DOHH2 (cell line): ENCODE measurements at regions not wholly inside any gene's neighbourhood (a gene's known extent, or its start where the extent isn't known, plus 50 kb on each side); places are given as distances from the start of the nearest gene placed in this dataset.

Experiments used
- H3F3A ChIP-seq: fragments of 200-600 bp; sonication (generic), shearing (Covaris generic); 2 replicates; pipeline ENCODE4 v1.6.0; 2016; ENCODE audit warnings: antibody characterized with exemption, mild to moderate bottlenecking; ENCODE audit not compliant: control insufficient read depth, insufficient read depth
- H3K27ac ChIP-seq: fragments of 200-600 bp; sonication (generic); 2 replicates; pipeline ENCODE4 v1.5.1; 2014; ENCODE audit warnings: low read depth, mild to moderate bottlenecking, low read length, moderate library complexity
- H3K27me3 ChIP-seq: fragments of 200-600 bp; sonication (generic); 2 replicates; pipeline ENCODE4 v1.6.1; 2014; ENCODE audit warnings: mild to moderate bottlenecking, low read length, mixed read lengths; ENCODE audit not compliant: control insufficient read depth
- H3K36me3 ChIP-seq: fragments of 200-600 bp; sonication (generic); 2 replicates; pipeline ENCODE4 v1.6.1; 2014; ENCODE audit warnings: mild to moderate bottlenecking, low read length, moderate library complexity, mixed read lengths; ENCODE audit not compliant: control insufficient read depth
- H3K4me1 ChIP-seq: fragments of 200-600 bp; sonication (generic); 2 replicates; pipeline ENCODE4 v1.6.1; 2014; ENCODE audit warnings: mild to moderate bottlenecking, low read length, mixed read lengths; ENCODE audit not compliant: control insufficient read depth
- H3K4me2 ChIP-seq: fragments of 200-600 bp; sonication (generic); 2 replicates; pipeline ENCODE4 v1.6.0; 2014; ENCODE audit warnings: mild to moderate bottlenecking, low read length, moderate library complexity
- H3K4me3 ChIP-seq: fragments of 200-600 bp; sonication (generic); 2 replicates; pipeline ENCODE4 v1.5.1; 2014; ENCODE audit warnings: mild to moderate bottlenecking, low read length, mixed read lengths
- H3K79me2 ChIP-seq: fragments of 200-600 bp; sonication (generic); 2 replicates; pipeline ENCODE4 v1.6.1; 2014; ENCODE audit warnings: mild to moderate bottlenecking, low read length, mixed read lengths; ENCODE audit not compliant: control insufficient read depth
- H3K9me2 ChIP-seq: fragments of 200-600 bp; sonication (generic); replicated peaks from 2 replicates; pipeline ENCODE4 v1.6.1; 2014; ENCODE audit warnings: mild to moderate bottlenecking, low read length, mixed read lengths; ENCODE audit not compliant: control insufficient read depth
- H3K9me3 ChIP-seq: fragments of 200-600 bp; sonication (generic); 2 replicates; pipeline ENCODE4 v1.6.1; 2014; ENCODE audit warnings: antibody characterized with exemption, low read length, mixed read lengths; ENCODE audit not compliant: control insufficient read depth, insufficient read depth
- H4K20me1 ChIP-seq: fragments of 200-600 bp; sonication (generic); 2 replicates; pipeline ENCODE4 v1.6.0; 2014; ENCODE audit warnings: low read depth, mild to moderate bottlenecking, antibody characterized with exemption, low read length, moderate library complexity; ENCODE audit not compliant: control insufficient read depth, insufficient read depth
- CTCF ChIP-seq: fragments of 200-600 bp; sonication (generic); IDR thresholded peaks from one replicate; pipeline ENCODE4 v1.5.1; 2014; ENCODE audit warnings: antibody characterized with exemption, mild to moderate bottlenecking, low read depth, low read length; ENCODE audit not compliant: poor library complexity, severe bottlenecking
- EZH2phosphoT487 ChIP-seq: fragments of 200-600 bp; sonication (generic); IDR thresholded peaks from 2 replicates; pipeline ENCODE4 v1.6.1; 2017; ENCODE audit warnings: borderline replicate concordance, mild to moderate bottlenecking, antibody characterized with exemption, low read length, moderate library complexity, mixed read lengths

GRCh38 chr5:167892352-167893115, 398.9 kb upstream of the WWC1 start:
- H3K4me1 ChIP-seq, result no peaks in the 10 kb centered on the region
- no peaks in the 10 kb centered on the region for H3K9me2 ChIP-seq
- TF ChIP-seq EZH2phosphoT487, result no peak
- TF ChIP-seq CTCF, result no peak
- H3K9me3 ChIP-seq, result no peaks in the 10 kb centered on the region
- H3F3A ChIP-seq, result no peaks in the 10 kb centered on the region
- H3K79me2 ChIP-seq, result no peaks in the 10 kb centered on the region
- no peaks in the 10 kb centered on the region for H4K20me1 ChIP-seq
- no peak overlapping the region for H3K4me3 ChIP-seq
- no peak overlapping the region for H3K27ac ChIP-seq
- no peak overlapping the region for H3K4me2 ChIP-seq
- no peaks in the 10 kb centered on the region for H3K27me3 ChIP-seq
- no peaks in the 10 kb centered on the region for H3K36me3 ChIP-seq

- no peaks in the 10 kb centered on the region for H4K20me1 ChIP-seq
- H3K27me3 ChIP-seq, result no peaks in the 10 kb centered on the region
- H3K9me3 ChIP-seq, result no peaks in the 10 kb centered on the region
- H3K36me3 ChIP-seq, result no peaks in the 10 kb centered on the region
- H3K79me2 ChIP-seq, result no peaks in the 10 kb centered on the region
- TF ChIP-seq CTCF (no peak), EZH2phosphoT487 (no peak)
- no peak overlapping the region for H3K4me2 ChIP-seq
- no peak overlapping the region for H3K4me3 ChIP-seq
- no peaks in the 10 kb centered on the region for H3F3A ChIP-seq
- H3K4me1 ChIP-seq, result no peaks in the 10 kb centered on the region
- H3K27ac ChIP-seq, result no peak overlapping the region
- H3K9me2 ChIP-seq, result no peaks in the 10 kb centered on the region
Observed at GRCh38 chr5:167893271-167893670, 398.2 kb upstream of the WWC1 start.

- H3K27me3 ChIP-seq, result no peaks in the 10 kb centered on the region
- no peaks in the 10 kb centered on the region for H3F3A ChIP-seq
- H3K36me3 ChIP-seq, result no peaks in the 10 kb centered on the region
- H3K4me3 ChIP-seq, result no peak overlapping the region
- H3K79me2 ChIP-seq, result no peaks in the 10 kb centered on the region
- TF ChIP-seq CTCF (no peak), EZH2phosphoT487 (no peak)
- H4K20me1 ChIP-seq, result no peaks in the 10 kb centered on the region
- H3K4me1 ChIP-seq, result no peaks in the 10 kb centered on the region
- H3K9me3 ChIP-seq, result no peaks in the 10 kb centered on the region
- no peaks in the 10 kb centered on the region for H3K9me2 ChIP-seq
- H3K4me2 ChIP-seq, result no peak overlapping the region
- no peak overlapping the region for H3K27ac ChIP-seq
Observed at GRCh38 chr5:167894631-167895472, 396.6 kb upstream of the WWC1 start.
